Karpas-422 (cell line): ENCODE measurements at regions not wholly inside any gene's neighbourhood (a gene's known extent, or its start where the extent isn't known, plus 50 kb on each side); places are given as distances from the start of the nearest gene placed in this dataset.
"Not testable (repeated sequence)": the region's sequence is repeated elsewhere in the genome, so short reads cannot be mapped to it uniquely, and the experiment has no call there.

Experiments used
- DNase-seq: peaks from one replicate; pipeline ENCODE4 v3.0.0-alpha.2; 2015
- H2AFZ ChIP-seq: fragments of 200-600 bp; sonication (generic); 2 replicates; pipeline ENCODE4 v1.6.1; 2014; ENCODE audit warnings: antibody characterized with exemption, low read length, mixed read lengths
- H3K27ac ChIP-seq: fragments of 200-600 bp; sonication (generic); 2 replicates; pipeline ENCODE4 v1.5.1; 2014; ENCODE audit warnings: mild to moderate bottlenecking, low read length, moderate library complexity
- H3K27me3 ChIP-seq: fragments of 200-600 bp; sonication (generic); 2 replicates; pipeline ENCODE4 v1.6.1; 2014; ENCODE audit warnings: low read length, mixed read lengths
- H3K36me3 ChIP-seq: fragments of 200-600 bp; sonication (generic); 2 replicates; pipeline ENCODE4 v1.6.1; 2014; ENCODE audit warnings: low read length, mixed read lengths; ENCODE audit not compliant: insufficient read depth
- H3K4me1 ChIP-seq: fragments of 200-600 bp; sonication (generic); 2 replicates; pipeline ENCODE4 v1.6.1; 2014; ENCODE audit warnings: mild to moderate bottlenecking, low read length, mixed read lengths
- H3K4me2 ChIP-seq: fragments of 200-600 bp; sonication (generic); 2 replicates; pipeline ENCODE4 v1.6.1; 2014; ENCODE audit warnings: low read length, low read depth, mild to moderate bottlenecking; ENCODE audit not compliant: poor library complexity, severe bottlenecking
- H3K4me3 ChIP-seq: fragments of 200-600 bp; sonication (generic); 2 replicates; pipeline ENCODE4 v1.5.1; 2014; ENCODE audit warnings: mild to moderate bottlenecking, antibody characterized with exemption, low read length, mixed read lengths
- H3K79me2 ChIP-seq: fragments of 200-600 bp; sonication (generic); 2 replicates; pipeline ENCODE4 v1.6.1; 2014; ENCODE audit warnings: mild to moderate bottlenecking, low read length, mixed read lengths
- H3K9ac ChIP-seq: fragments of 200-600 bp; sonication (generic); 2 replicates; pipeline ENCODE4 v1.6.0; 2014; ENCODE audit warnings: low read length
- H3K9me2 ChIP-seq: fragments of 200-600 bp; sonication (generic), shearing (Covaris generic); replicated peaks from 2 replicates; pipeline ENCODE4 v1.6.0; 2014; ENCODE audit warnings: mild to moderate bottlenecking, low read length, moderate library complexity; ENCODE audit not compliant: insufficient read depth
- H3K9me3 ChIP-seq: fragments of 300-700, 200-600 bp; sonication (generic); 2 replicates; pipeline ENCODE4 v1.6.1; 2014; ENCODE audit warnings: low read length, mixed read lengths
- H4K20me1 ChIP-seq: fragments of 200-600 bp; sonication (generic); 2 replicates; pipeline ENCODE4 v1.6.1; 2014; ENCODE audit warnings: mild to moderate bottlenecking, antibody characterized with exemption, low read length, low read depth; ENCODE audit not compliant: insufficient read depth

- no peaks in the 10 kb centered on the region for H3K4me1 ChIP-seq
- H3K79me2 ChIP-seq: no peaks in the 10 kb centered on the region
- no peaks in the 10 kb centered on the region for H3K9me2 ChIP-seq
- no peak overlapping the region for H3K4me2 ChIP-seq
- no peak overlapping the region for H3K27ac ChIP-seq
- H2AFZ ChIP-seq: no peak overlapping the region
- no peak for DNase-seq
- H4K20me1 ChIP-seq: no peaks in the 10 kb centered on the region
- H3K27me3 ChIP-seq: no peaks in the 10 kb centered on the region
- no peaks in the 10 kb centered on the region for H3K9me3 ChIP-seq
- no peak overlapping the region for H3K9ac ChIP-seq
- no peaks in the 10 kb centered on the region for H3K36me3 ChIP-seq
- H3K4me3 ChIP-seq: no peak overlapping the region
Observed at GRCh38 chr14:30389877-30390385, 169.0 kb upstream of the G2E3 start.

GRCh38 chr14:30395065-30395464 is 163.9 kb upstream of the G2E3 start:
- H3K4me3 ChIP-seq: no peak overlapping the region
- H3K27ac ChIP-seq: no peak overlapping the region
- H3K79me2 ChIP-seq: no peaks in the 10 kb centered on the region
- no peak for DNase-seq
- no peaks in the 10 kb centered on the region for H3K4me1 ChIP-seq
- no peak overlapping the region for H3K9ac ChIP-seq
- 0 out of 2 replicates have a peak, but pooled peaks cover 5% of the 10 kb centered on the region for H3K27me3 ChIP-seq
- H3K36me3 ChIP-seq: no peaks in the 10 kb centered on the region
- no peaks in the 10 kb centered on the region for H3K9me3 ChIP-seq
- H4K20me1 ChIP-seq: no peaks in the 10 kb centered on the region
- no peak overlapping the region for H2AFZ ChIP-seq
- H3K4me2 ChIP-seq: no peak overlapping the region
- H3K9me2 ChIP-seq: no peaks in the 10 kb centered on the region

- no peaks in the 10 kb centered on the region for H3K36me3 ChIP-seq
- no peaks in the 10 kb centered on the region for H4K20me1 ChIP-seq
- no peak overlapping the region for H3K4me3 ChIP-seq
- no peaks in the 10 kb centered on the region for H3K79me2 ChIP-seq
- H3K4me2 ChIP-seq: no peak overlapping the region
- no peak for DNase-seq
- H2AFZ ChIP-seq: no peak overlapping the region
- H3K27me3 ChIP-seq: 0 out of 2 replicates have a peak, but pooled peaks cover 2% of the 10 kb centered on the region
- no peaks in the 10 kb centered on the region for H3K9me2 ChIP-seq
- no peak overlapping the region for H3K9ac ChIP-seq
- H3K4me1 ChIP-seq: no peaks in the 10 kb centered on the region
- no peak overlapping the region for H3K27ac ChIP-seq
- no peaks in the 10 kb centered on the region for H3K9me3 ChIP-seq
Observed at GRCh38 chr14:30402846-30403245, 156.1 kb upstream of the G2E3 start.

- no peaks in the 10 kb centered on the region for H4K20me1 ChIP-seq
- H3K27me3 ChIP-seq: no peaks in the 10 kb centered on the region
- DNase-seq: no peak
- no peaks in the 10 kb centered on the region for H3K36me3 ChIP-seq
- H2AFZ ChIP-seq: no peak overlapping the region
- no peaks in the 10 kb centered on the region for H3K79me2 ChIP-seq
- H3K4me3 ChIP-seq: no peak overlapping the region
- no peak overlapping the region for H3K27ac ChIP-seq
- H3K9me2 ChIP-seq: no peaks in the 10 kb centered on the region
- no peak overlapping the region for H3K4me2 ChIP-seq
- no peak overlapping the region for H3K9ac ChIP-seq
- H3K4me1 ChIP-seq: no peaks in the 10 kb centered on the region
- no peaks in the 10 kb centered on the region for H3K9me3 ChIP-seq
Observed at GRCh38 chr14:30403791-30404190, 155.2 kb upstream of the G2E3 start.

GRCh38 chr14:30409508-30410015 is 149.4 kb upstream of the G2E3 start:
- not testable (repeated sequence) for H4K20me1 ChIP-seq, H3K4me2 ChIP-seq, H3K27ac ChIP-seq, H3K79me2 ChIP-seq, H3K4me1 ChIP-seq, DNase-seq, H3K4me3 ChIP-seq, H3K36me3 ChIP-seq, H3K27me3 ChIP-seq, H3K9me2 ChIP-seq, H3K9ac ChIP-seq, H2AFZ ChIP-seq, H3K9me3 ChIP-seq

GRCh38 chr14:30410986-30411385 is 148.0 kb upstream of the G2E3 start:
- 0 out of 2 replicates have a peak, but pooled peaks cover 2% of the 10 kb centered on the region for H3K9me2 ChIP-seq
- H4K20me1 ChIP-seq: no peaks in the 10 kb centered on the region
- H3K9ac ChIP-seq: no peak overlapping the region
- H2AFZ ChIP-seq: no peak overlapping the region
- H3K27me3 ChIP-seq: no peaks in the 10 kb centered on the region
- H3K4me3 ChIP-seq: no peak overlapping the region
- peaks cover 2% of the 10 kb centered on the region; the same call in 1 of the 2 replicates for H3K4me1 ChIP-seq
- H3K36me3 ChIP-seq: no peaks in the 10 kb centered on the region
- H3K79me2 ChIP-seq: no peaks in the 10 kb centered on the region
- no peak overlapping the region for H3K27ac ChIP-seq
- DNase-seq: no peak
- no peaks in the 10 kb centered on the region for H3K9me3 ChIP-seq
- H3K4me2 ChIP-seq: no peak overlapping the region

GRCh38 chr14:30413184-30413583 is 145.8 kb upstream of the G2E3 start:
- H3K4me1 ChIP-seq, H3K9me2 ChIP-seq, DNase-seq, H3K79me2 ChIP-seq, H3K27me3 ChIP-seq, H3K9ac ChIP-seq, H4K20me1 ChIP-seq, H3K27ac ChIP-seq, H2AFZ ChIP-seq, H3K4me2 ChIP-seq, H3K4me3 ChIP-seq, H3K36me3 ChIP-seq, H3K9me3 ChIP-seq: not testable (repeated sequence)

- no peaks in the 10 kb centered on the region for H3K9me2 ChIP-seq
- H3K36me3 ChIP-seq: no peaks in the 10 kb centered on the region
- no peak overlapping the region for H2AFZ ChIP-seq
- H3K4me1 ChIP-seq: no peaks in the 10 kb centered on the region
- H3K27me3 ChIP-seq: no peaks in the 10 kb centered on the region; the same call in 1 of the 2 replicates
- no peaks in the 10 kb centered on the region for H4K20me1 ChIP-seq
- H3K9ac ChIP-seq: no peak overlapping the region
- no peak overlapping the region for H3K4me2 ChIP-seq
- H3K79me2 ChIP-seq: no peaks in the 10 kb centered on the region
- H3K27ac ChIP-seq: no peak overlapping the region
- H3K4me3 ChIP-seq: no peak overlapping the region
- H3K9me3 ChIP-seq: no peaks in the 10 kb centered on the region
- DNase-seq: no peak
Observed at GRCh38 chr14:30417121-30417520, 141.8 kb upstream of the G2E3 start.
